ENCODE measurements at regions not wholly inside any gene's neighbourhood (a gene's known extent, or its start where the extent isn't known, plus 50 kb on each side); places are given as distances from the start of the nearest gene placed in this dataset.

GRCh38 chr2:221715523-221716247, 143.6 kb upstream of the EPHA4 start:
- Histone ChIP-seq H3K4me3 (replicated peaks in 1 of 4; ENCODE audit: control extremely low read depth in 1 of 4, insufficient read depth in 1 of 4, low read depth in 3 of 4, low read length in 4 of 4) (no peak overlapping the region), H3K79me2 (ENCODE audit: control insufficient read depth, insufficient read depth, low read length) (no peaks in the 10 kb centered on the region), H4K20me1 (ENCODE audit: control insufficient read depth, extremely low read depth, insufficient read depth, low read length) (no peaks in the 10 kb centered on the region), H3K9me3 (ENCODE audit: control insufficient read depth, insufficient read depth, low read depth, low read length) (no peaks in the 10 kb centered on the region), H3K27ac (ENCODE audit: insufficient read depth, low read length) (no peak overlapping the region), H3K27me3 (ENCODE audit: control insufficient read depth, insufficient read depth, low read length) (no peaks in the 10 kb centered on the region), H3K4me2 (ENCODE audit: extremely low read depth, insufficient read depth, low read length) (no peak overlapping the region), H3K36me3 (ENCODE audit: control insufficient read depth, insufficient read depth, low read length) (no peaks in the 10 kb centered on the region), H3K9ac (ENCODE audit: insufficient read depth, low read length) (no peak overlapping the region), H2AFZ (ENCODE audit: low read length) (no peak overlapping the region), H3K4me1 (ENCODE audit: control insufficient read depth, extremely low read depth, insufficient read depth, low read length) (no peaks in the 10 kb centered on the region)
- DNase-seq (ENCODE audit: low read depth in 2 of 2), result peak in 1 of 2 donors; percentile 26
- no peak for TF ChIP-seq CTCF (conservative IDR thresholded peaks at IDR 0.05 in 1 of 2, IDR thresholded peaks at IDR 0.05 in 1 of 2; ENCODE audit: low read depth in 1 of 2, low read length in 2 of 2)
- no peak for TF ChIP-seq EZH2 (IDR thresholded peaks at IDR 0.05; ENCODE audit: low read length, missing control alignments)

DNA sequence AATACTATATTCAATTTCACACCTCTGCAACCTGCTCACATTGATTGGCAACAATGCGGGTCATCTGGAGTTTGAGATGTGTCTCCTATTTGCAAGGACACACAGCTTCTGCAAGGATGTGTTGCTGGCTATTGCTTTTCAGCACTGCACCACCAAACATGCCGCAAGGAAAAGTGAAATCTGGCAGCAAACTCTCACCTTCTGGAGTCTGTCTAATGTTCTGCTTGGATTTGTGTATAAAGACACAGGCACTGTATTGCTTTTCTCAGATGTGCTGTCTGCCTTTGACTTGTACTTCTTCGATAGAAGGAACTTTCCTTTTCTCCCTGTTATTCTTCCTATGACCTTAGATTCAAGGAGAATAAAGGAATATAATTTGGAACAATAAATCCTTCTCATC, 138.6 kb upstream of the EPHA4 start:
- Histone ChIP-seq H2AFZ (ENCODE audit: low read length) (no peak overlapping the region), H4K20me1 (ENCODE audit: control insufficient read depth, extremely low read depth, insufficient read depth, low read length) (no peaks in the 10 kb centered on the region), H3K9me3 (ENCODE audit: control insufficient read depth, insufficient read depth, low read depth, low read length) (no peaks in the 10 kb centered on the region), H3K9ac (ENCODE audit: insufficient read depth, low read length) (no peak overlapping the region), H3K4me3 (replicated peaks in 1 of 4; ENCODE audit: control extremely low read depth in 1 of 4, insufficient read depth in 1 of 4, low read depth in 3 of 4, low read length in 4 of 4) (no peak overlapping the region), H3K27me3 (ENCODE audit: control insufficient read depth, insufficient read depth, low read length) (no peaks in the 10 kb centered on the region), H3K27ac (ENCODE audit: insufficient read depth, low read length) (no peak overlapping the region), H3K36me3 (ENCODE audit: control insufficient read depth, insufficient read depth, low read length) (no peaks in the 10 kb centered on the region), H3K4me1 (ENCODE audit: control insufficient read depth, extremely low read depth, insufficient read depth, low read length) (no peaks in the 10 kb centered on the region), H3K4me2 (ENCODE audit: extremely low read depth, insufficient read depth, low read length) (no peak overlapping the region), H3K79me2 (ENCODE audit: control insufficient read depth, insufficient read depth, low read length) (no peaks in the 10 kb centered on the region)
- no peak for DNase-seq (ENCODE audit: low read depth in 2 of 2)
- TF ChIP-seq CTCF (conservative IDR thresholded peaks at IDR 0.05 in 1 of 2, IDR thresholded peaks at IDR 0.05 in 1 of 2; ENCODE audit: low read depth in 1 of 2, low read length in 2 of 2) (no peak), EZH2 (IDR thresholded peaks at IDR 0.05; ENCODE audit: low read length, missing control alignments) (no peak)

DNA sequence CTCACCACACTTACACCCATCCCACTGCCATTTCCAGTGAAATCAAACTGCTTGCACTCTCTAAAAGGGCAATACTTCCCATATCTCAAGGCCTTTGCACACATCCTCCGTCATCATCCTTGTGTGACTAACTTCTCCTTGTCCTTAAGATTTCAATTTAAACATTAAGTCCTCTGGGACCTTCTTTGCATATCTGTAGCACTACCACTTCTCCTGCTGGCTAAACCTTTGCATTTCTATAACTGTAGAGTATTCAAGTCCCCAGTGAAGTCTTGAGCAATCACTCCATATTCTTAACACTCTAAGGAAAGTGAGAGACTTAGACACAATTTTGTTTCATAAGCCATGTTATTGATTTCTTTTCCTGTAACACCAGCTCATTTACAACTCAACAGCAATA, 136.8 kb upstream of the EPHA4 start:
- H3K79me2 ChIP-seq (ENCODE audit: control insufficient read depth, insufficient read depth, low read length), result no peaks in the 10 kb centered on the region
- no peak for DNase-seq (ENCODE audit: low read depth in 2 of 2)
- no peak overlapping the region for H3K9ac ChIP-seq (ENCODE audit: insufficient read depth, low read length)
- no peaks in the 10 kb centered on the region for H4K20me1 ChIP-seq (ENCODE audit: control insufficient read depth, extremely low read depth, insufficient read depth, low read length)
- H2AFZ ChIP-seq (ENCODE audit: low read length), result no peak overlapping the region
- H3K4me2 ChIP-seq (ENCODE audit: extremely low read depth, insufficient read depth, low read length), result no peak overlapping the region
- H3K4me3 ChIP-seq (replicated peaks in 1 of 4; ENCODE audit: control extremely low read depth in 1 of 4, insufficient read depth in 1 of 4, low read depth in 3 of 4, low read length in 4 of 4), result no peak overlapping the region
- no peaks in the 10 kb centered on the region for H3K27me3 ChIP-seq (ENCODE audit: control insufficient read depth, insufficient read depth, low read length)
- TF ChIP-seq EZH2 (IDR thresholded peaks at IDR 0.05; ENCODE audit: low read length, missing control alignments) (no peak), CTCF (conservative IDR thresholded peaks at IDR 0.05 in 1 of 2, IDR thresholded peaks at IDR 0.05 in 1 of 2; ENCODE audit: low read depth in 1 of 2, low read length in 2 of 2) (no peak)
- H3K4me1 ChIP-seq (ENCODE audit: control insufficient read depth, extremely low read depth, insufficient read depth, low read length), result no peaks in the 10 kb centered on the region
- no peaks in the 10 kb centered on the region for H3K36me3 ChIP-seq (ENCODE audit: control insufficient read depth, insufficient read depth, low read length)
- no peak overlapping the region for H3K27ac ChIP-seq (ENCODE audit: insufficient read depth, low read length)
- H3K9me3 ChIP-seq (ENCODE audit: control insufficient read depth, insufficient read depth, low read depth, low read length), result no peaks in the 10 kb centered on the region
